ENCODE measurements at regions not wholly inside any gene's neighbourhood (a gene's known extent, or its start where the extent isn't known, plus 50 kb on each side); places are given as distances from the start of the nearest gene placed in this dataset.

- TF ChIP-seq REST (IDR thresholded peaks at IDR 0.05) (no peak), FOXA2 (IDR thresholded peaks at IDR 0.05) (no peak), NR2F2 (IDR thresholded peaks at IDR 0.05) (no peak), MAX (IDR thresholded peaks at IDR 0.05) (no peak), GABPA (IDR thresholded peaks at IDR 0.05 in 1 of 2, conservative IDR thresholded peaks at IDR 0.05 in 1 of 2) (no peak), HNF4A (conservative IDR thresholded peaks at IDR 0.05) (no peak), HNF4G (IDR thresholded peaks at IDR 0.05) (no peak), ATF3 (IDR thresholded peaks at IDR 0.05) (no peak), CTCF (IDR thresholded peaks at IDR 0.05; ENCODE audit: low read depth, low read length, missing input control) (no peak), RAD21 (IDR thresholded peaks at IDR 0.05) (no peak), ZBTB33 (IDR thresholded peaks at IDR 0.05) (no peak), JUND (IDR thresholded peaks at IDR 0.05) (no peak), SP1 (IDR thresholded peaks at IDR 0.05) (no peak), FOXA1 (IDR thresholded peaks at IDR 0.05) (no peak), TAF1 (conservative IDR thresholded peaks at IDR 0.05) (no peak), YY1 (IDR thresholded peaks at IDR 0.05) (no peak), RXRA (IDR thresholded peaks at IDR 0.05) (no peak), EGR1 (IDR thresholded peaks at IDR 0.05; ENCODE audit: low read depth in 2 of 2) (no peak)
- WGBS = 91% methylated on average over 8 of the region's 8 CpGs
- no peaks in the 10 kb centered on the region for H3K27me3 ChIP-seq (ENCODE audit: control insufficient read depth in 4 of 4, insufficient read depth in 4 of 4, low read length in 3 of 4)
- H3K36me3 ChIP-seq (ENCODE audit: control insufficient read depth in 4 of 4, insufficient read depth in 3 of 4, low read depth in 1 of 4, low read length in 3 of 4) = no peaks in the 10 kb centered on the region
- H3K27ac ChIP-seq (ENCODE audit: low read depth in 1 of 2, low read length in 2 of 2) = no peak overlapping the region
- H3K4me3 ChIP-seq (ENCODE audit: low read depth in 1 of 3, low read length in 3 of 3) = no peak overlapping the region
- no peak for DNase-seq (ENCODE audit: low spot score)
- no peaks in the 10 kb centered on the region for H3K9me3 ChIP-seq (ENCODE audit: control insufficient read depth in 4 of 4, low read length in 3 of 4)
- H3K9ac ChIP-seq (ENCODE audit: low read depth in 1 of 2, low read length in 2 of 2) = no peak overlapping the region
- H3K4me1 ChIP-seq (ENCODE audit: control insufficient read depth in 4 of 4, insufficient read depth in 4 of 4, low read length in 3 of 4) = no peaks in the 10 kb centered on the region
These were observed 80.6 kb upstream of the ETV6 start for GRCh38 chr12:11568762-11569478.
